Thoracic aorta (tissue), 2 donors: ENCODE measurements at regions not wholly inside any gene's neighbourhood (a gene's known extent, or its start where the extent isn't known, plus 50 kb on each side); places are given as distances from the start of the nearest gene placed in this dataset.

Source experiments
- ATAC-seq: fragments of 150-250 bp; one replicate; pipeline ENCODE4 v1.8.0; 2017; ENCODE audit warnings: low read depth; ENCODE audit not compliant: insufficient number of reproducible peaks, low FRiP score
- DNase-seq: peaks from one replicate; pipeline ENCODE4 v3.0.0-alpha.2; 2020; ENCODE audit warnings: low spot score
- H3K27ac ChIP-seq, 2 donors: fragments of 200-600 bp; sonication (generic); 1 replicate in 1 of 2; 2 replicates in 1 of 2; pipeline ENCODE4 v1.5.1; 2016; ENCODE audit warnings: mild to moderate bottlenecking in 2 of 2, moderate library complexity in 2 of 2
- H3K27me3 ChIP-seq: fragments of 200-600 bp; sonication (generic); replicated peaks from 2 replicates; pipeline ENCODE4 v1.6.0; 2016; ENCODE audit warnings: mild to moderate bottlenecking; ENCODE audit not compliant: insufficient read depth
- H3K36me3 ChIP-seq: fragments of 200-600 bp; sonication (generic); one replicate; pipeline ENCODE4 v1.5.1; 2016
- H3K4me1 ChIP-seq, 2 donors: fragments of 200-600 bp; sonication (generic); 1 replicate in 1 of 2; 2 replicates in 1 of 2; pipeline versions ENCODE4 v1.5.1 to v1.6.0; 2016; ENCODE audit warnings: low read depth in 2 of 2, mild to moderate bottlenecking in 1 of 2; ENCODE audit not compliant: control insufficient read depth in 1 of 2
- H3K4me3 ChIP-seq: fragments of 200-600 bp; sonication (generic); 2 replicates; pipeline ENCODE4 v1.5.1; 2016; ENCODE audit warnings: mild to moderate bottlenecking
- H3K9me3 ChIP-seq: fragments of 200-600 bp; sonication (generic); 2 replicates; pipeline ENCODE4 v1.5.1; 2016
- CTCF ChIP-seq: fragments of 200-600 bp; sonication (generic); IDR thresholded peaks from one replicate; pipeline ENCODE4 v1.5.1; 2019; ENCODE audit warnings: antibody characterized with exemption

GRCh38 chr14:31965071-31965734 lies 111.9 kb upstream of the ARHGAP5 start:
- Histone ChIP-seq H3K36me3 (no peaks in the 10 kb centered on the region), H3K4me3 (no peak overlapping the region), H3K27me3 (no peaks in the 10 kb centered on the region), H3K9me3 (no peaks in the 10 kb centered on the region), H3K27ac (no peak overlapping the region), H3K4me1 (peaks cover 0 to 25% of the 10 kb centered on the region in 2 donors)
- ATAC-seq (no peak), DNase-seq (no peak)
- no peak for TF ChIP-seq CTCF

- no peak overlapping the region for H3K27ac ChIP-seq
- no peaks in the 10 kb centered on the region for H3K9me3 ChIP-seq
- no peaks in the 10 kb centered on the region for H3K36me3 ChIP-seq
- no peak overlapping the region for H3K4me3 ChIP-seq
- no peak for DNase-seq
- H3K27me3 ChIP-seq: no peaks in the 10 kb centered on the region
- H3K4me1 ChIP-seq: peaks cover 0 to 25% of the 10 kb centered on the region in 2 donors
- TF ChIP-seq CTCF: no peak
- ATAC-seq: no peak
Observed at GRCh38 chr14:31965735-31966598, 111.1 kb upstream of the ARHGAP5 start.

- DNase-seq: no peak
- H3K27me3 ChIP-seq: no peaks in the 10 kb centered on the region
- no peak for ATAC-seq
- no peaks in the 10 kb centered on the region for H3K36me3 ChIP-seq
- no peak overlapping the region for H3K27ac ChIP-seq
- no peak overlapping the region for H3K4me3 ChIP-seq
- H3K4me1 ChIP-seq: peaks cover 0 to 25% of the 10 kb centered on the region in 2 donors
- TF ChIP-seq CTCF: no peak
- no peaks in the 10 kb centered on the region for H3K9me3 ChIP-seq
Observed at GRCh38 chr14:31966896-31967668, 110.0 kb upstream of the ARHGAP5 start.

GRCh38 chr14:31967669-31967975 lies 109.5 kb upstream of the ARHGAP5 start:
- no peak for DNase-seq
- no peak for TF ChIP-seq CTCF
- no peak for ATAC-seq
- no peak overlapping the region for H3K4me3 ChIP-seq
- H3K27me3 ChIP-seq: no peaks in the 10 kb centered on the region
- peaks cover 0 to 25% of the 10 kb centered on the region in 2 donors for H3K4me1 ChIP-seq
- H3K27ac ChIP-seq: no peak overlapping the region
- H3K36me3 ChIP-seq: no peaks in the 10 kb centered on the region
- no peaks in the 10 kb centered on the region for H3K9me3 ChIP-seq
